ENCODE measurements at regions not wholly inside any gene's neighbourhood (a gene's known extent, or its start where the extent isn't known, plus 50 kb on each side); places are given as distances from the start of the nearest gene placed in this dataset.

- no peak for DNase-seq (ENCODE audit: low spot score)
Observed at GRCh38 chr9:109912082-109912582, 132.1 kb downstream of the PALM2AKAP2 start.

GRCh38 chr9:109912726-109913460, 132.9 kb downstream of the PALM2AKAP2 start:
- no peak for DNase-seq (ENCODE audit: low spot score)

GRCh38 chr9:109913461-109913810, 133.4 kb downstream of the PALM2AKAP2 start:
- no peak for DNase-seq (ENCODE audit: low spot score)

- no peak for DNase-seq (ENCODE audit: low spot score)
Observed at GRCh38 chr9:109914280-109915027, 134.5 kb downstream of the PALM2AKAP2 start.

GRCh38 chr9:109916316-109916715, 136.3 kb downstream of the PALM2AKAP2 start:
- DNase-seq (ENCODE audit: low spot score) = no peak

- no peak for DNase-seq (ENCODE audit: low spot score)
Observed at GRCh38 chr9:109918339-109919163, 138.6 kb downstream of the PALM2AKAP2 start.

GRCh38 chr9:109919736-109920408, 139.9 kb downstream of the PALM2AKAP2 start:
- DNase-seq (ENCODE audit: low spot score) = no peak

GRCh38 chr9:109922617-109923470, 142.8 kb downstream of the PALM2AKAP2 start:
- no peak for DNase-seq (ENCODE audit: low spot score)

GRCh38 chr9:109923471-109923760, 143.4 kb downstream of the PALM2AKAP2 start:
- no peak for DNase-seq (ENCODE audit: low spot score)

GRCh38 chr9:109923806-109924205, 143.8 kb downstream of the PALM2AKAP2 start:
- no peak for DNase-seq (ENCODE audit: low spot score)

GRCh38 chr9:109925799-109926198, 145.8 kb downstream of the PALM2AKAP2 start:
- DNase-seq (ENCODE audit: low spot score) = no peak

GRCh38 chr9:109926421-109926869, 146.4 kb downstream of the PALM2AKAP2 start:
- no peak for DNase-seq (ENCODE audit: low spot score)

- DNase-seq (ENCODE audit: low spot score) = no peak
Observed at GRCh38 chr9:109931623-109932022, 151.6 kb downstream of the PALM2AKAP2 start.

- DNase-seq (ENCODE audit: low spot score) = no peak
Observed at GRCh38 chr9:109934136-109934856, 154.3 kb downstream of the PALM2AKAP2 start.

GRCh38 chr9:109934857-109935215, 154.8 kb downstream of the PALM2AKAP2 start:
- DNase-seq (ENCODE audit: low spot score) = no peak

GRCh38 chr9:109935406-109936087, 155.5 kb downstream of the PALM2AKAP2 start:
- DNase-seq (ENCODE audit: low spot score) = no peak

GRCh38 chr9:109937861-109938453, 158.0 kb downstream of the PALM2AKAP2 start:
- DNase-seq (ENCODE audit: low spot score) = no peak

- DNase-seq (ENCODE audit: low spot score) = no peak
Observed at GRCh38 chr9:109939698-109940342, 159.8 kb downstream of the PALM2AKAP2 start.
